ENCODE measurements at regions not wholly inside any gene's neighbourhood (a gene's known extent, or its start where the extent isn't known, plus 50 kb on each side); places are given as distances from the start of the nearest gene placed in this dataset.

- no peak for DNase-seq
Measured at GRCh38 chr4:116397714-116398113, 687.7 kb downstream of the TRAM1L1 start.

GRCh38 chr4:116397291-116397690 is 688.1 kb downstream of the TRAM1L1 start:
- DNase-seq, result no peak

GRCh38 chr4:116395408-116395807 is 690.0 kb downstream of the TRAM1L1 start:
- no peak for DNase-seq

GRCh38 chr4:116391020-116391419 is 694.4 kb downstream of the TRAM1L1 start:
- no peak for DNase-seq

- DNase-seq, result no peak
Measured at GRCh38 chr4:116389139-116389538, 696.2 kb downstream of the TRAM1L1 start.

DNA sequence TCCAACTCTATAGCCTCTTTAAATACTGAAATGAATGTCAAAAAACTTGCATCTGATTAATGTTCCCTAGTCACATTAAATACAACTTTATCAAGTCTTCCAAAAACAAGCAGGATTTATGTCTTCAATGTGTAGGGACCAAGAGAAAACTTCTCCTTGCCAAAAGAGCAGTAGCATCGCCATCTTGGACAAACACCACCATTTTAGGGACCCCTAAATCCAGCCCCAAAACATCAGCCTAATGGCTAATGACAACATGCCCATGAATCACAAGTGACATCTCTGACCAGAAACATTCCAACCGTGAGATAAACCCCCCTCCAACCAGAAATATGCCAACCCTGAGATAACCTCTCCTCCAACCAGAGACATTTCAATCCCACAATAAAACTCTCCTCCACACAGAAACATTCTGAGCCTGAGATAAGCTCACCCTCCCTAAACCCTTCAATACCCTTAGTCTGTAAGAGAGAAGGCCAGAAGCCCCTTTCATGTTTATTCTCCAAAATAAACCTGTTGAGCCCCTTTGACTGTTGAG is 697.4 kb downstream of the TRAM1L1 start:
- no peak for DNase-seq

GRCh38 chr4:116386856-116387255 is 698.5 kb downstream of the TRAM1L1 start:
- peak; percentile 9 for DNase-seq

DNA sequence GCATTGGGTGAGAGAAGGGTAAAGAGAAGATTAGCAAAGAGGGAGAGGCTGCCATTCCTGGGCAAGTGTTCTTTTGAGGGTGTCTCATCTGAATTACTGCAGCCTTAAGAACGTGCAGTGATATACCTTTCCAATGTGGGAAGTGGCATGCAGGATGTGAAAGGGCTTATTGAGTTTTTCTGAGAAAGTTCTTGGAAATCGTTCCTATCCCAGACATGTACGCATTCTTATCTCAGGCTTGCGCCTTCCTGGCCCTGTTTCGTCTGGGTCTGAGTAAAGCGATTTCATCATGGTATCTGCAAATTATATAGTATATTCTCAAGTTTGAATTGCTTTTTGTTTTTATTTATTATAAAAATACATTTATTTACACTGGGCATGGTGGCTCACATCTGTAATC is 699.8 kb downstream of the TRAM1L1 start:
- DNase-seq, result no peak

GRCh38 chr4:116374815-116375214 is 710.6 kb downstream of the TRAM1L1 start:
- no peak for DNase-seq

DNA sequence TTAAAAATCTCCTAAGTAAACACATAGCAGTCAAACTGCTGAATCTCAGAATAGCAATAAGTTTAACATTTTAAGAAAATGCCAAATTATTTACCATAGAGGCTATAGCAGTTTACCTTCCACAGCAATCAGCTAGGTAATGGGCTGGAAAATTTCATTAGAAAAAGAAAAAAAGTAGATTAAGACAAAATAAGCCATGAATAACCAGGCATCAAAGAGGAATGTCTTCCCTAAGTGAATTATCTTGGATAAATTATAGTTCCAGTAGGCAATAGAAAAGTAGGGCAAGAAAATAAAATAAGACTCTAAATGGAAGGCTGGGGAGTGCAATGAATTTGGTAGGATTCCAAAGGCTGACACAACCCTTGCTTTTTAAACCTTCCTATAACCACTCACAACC is 722.8 kb downstream of the TRAM1L1 start:
- DNase-seq, result no peak

DNA sequence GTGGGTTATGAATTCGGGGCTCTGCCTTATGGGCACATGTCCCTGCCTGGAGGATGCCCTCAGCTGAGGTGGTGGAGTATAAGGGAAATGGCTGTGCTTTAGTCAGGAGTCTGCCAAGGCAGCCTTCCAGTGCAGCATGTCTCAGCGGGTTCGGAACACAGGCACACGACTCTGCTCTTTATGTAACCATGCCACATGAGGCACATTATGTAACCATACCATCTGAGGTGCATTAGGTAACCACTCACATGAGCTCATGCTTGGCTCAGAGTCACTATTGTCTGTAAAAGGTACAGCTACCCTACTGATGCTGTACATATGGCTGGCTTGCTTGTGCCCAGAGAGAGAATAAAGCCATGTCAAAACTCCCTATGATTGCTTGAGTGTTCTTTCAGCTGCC is 723.6 kb downstream of the TRAM1L1 start:
- no peak for DNase-seq

GRCh38 chr4:116358633-116359222 is 726.6 kb downstream of the TRAM1L1 start:
- peak; percentile 73 for DNase-seq

- DNase-seq, result peak; percentile 12
Measured at GRCh38 chr4:116357758-116358157, 727.6 kb downstream of the TRAM1L1 start.

DNA sequence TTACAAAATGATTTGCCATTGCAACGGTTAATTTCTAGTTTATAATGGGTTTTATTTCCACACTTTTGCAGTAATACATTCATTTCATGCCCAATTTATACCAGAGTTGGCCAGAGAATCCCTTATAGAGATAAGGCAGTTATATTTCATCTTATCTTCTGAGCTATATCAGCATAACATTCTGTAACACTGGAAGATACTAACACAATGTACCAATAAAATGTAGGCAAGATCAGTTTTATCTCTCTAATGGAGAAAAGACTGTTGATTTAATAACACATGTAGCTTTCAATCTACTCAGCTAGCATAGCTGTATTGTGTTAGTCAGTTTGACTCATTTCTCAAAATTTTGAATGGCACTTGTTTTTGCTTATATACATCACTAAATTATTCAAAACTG is 738.6 kb downstream of the TRAM1L1 start:
- DNase-seq, result no peak

DNA sequence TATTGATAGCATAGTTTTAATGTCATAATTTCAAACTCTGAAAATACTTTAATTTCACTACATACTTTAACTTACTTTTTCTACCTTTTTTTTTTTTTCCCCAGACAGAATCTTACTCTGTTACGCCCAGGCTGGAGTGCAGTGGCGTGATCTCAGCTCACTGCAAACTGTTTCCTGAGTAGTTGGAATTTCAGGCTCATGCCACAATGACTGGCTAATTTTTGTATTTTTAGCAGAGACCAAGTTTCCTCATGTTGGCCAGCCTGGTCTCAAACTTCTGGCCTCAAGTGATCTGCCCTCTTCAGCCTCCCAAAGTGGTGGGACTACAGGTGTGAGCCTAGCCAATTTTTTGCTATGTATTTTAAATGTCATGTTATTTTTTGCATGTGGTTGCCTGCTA is 741.6 kb downstream of the TRAM1L1 start:
- DNase-seq, result no peak

GRCh38 chr4:116342143-116342542 is 743.2 kb downstream of the TRAM1L1 start:
- DNase-seq, result no peak

- DNase-seq, result no peak
Measured at GRCh38 chr4:116332508-116332907, 752.9 kb downstream of the TRAM1L1 start.

- no peak for DNase-seq
Measured at GRCh38 chr4:116328261-116328860, 757.0 kb downstream of the TRAM1L1 start.

DNA sequence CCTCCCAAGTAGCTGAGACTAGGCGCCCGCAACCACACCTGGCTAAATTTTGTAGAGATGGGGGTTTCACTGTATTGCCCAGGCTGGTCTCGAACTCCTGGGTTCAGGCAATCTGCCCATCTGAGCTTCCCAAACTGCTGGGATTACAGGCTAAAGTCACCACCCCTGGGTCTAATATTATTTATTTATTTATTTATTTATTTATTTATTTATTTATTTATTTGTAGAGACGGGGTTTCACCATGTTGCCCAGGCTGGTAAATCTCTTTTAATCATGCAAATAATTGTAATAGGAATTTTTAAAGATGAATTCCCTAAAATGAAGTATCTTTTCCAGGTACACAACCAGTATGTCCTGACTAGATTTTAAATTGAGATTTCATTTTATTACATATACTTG is 761.8 kb downstream of the TRAM1L1 start:
- DNase-seq, result no peak

- no peak for DNase-seq
Measured at GRCh38 chr4:116321471-116321870, 763.9 kb downstream of the TRAM1L1 start.

DNA sequence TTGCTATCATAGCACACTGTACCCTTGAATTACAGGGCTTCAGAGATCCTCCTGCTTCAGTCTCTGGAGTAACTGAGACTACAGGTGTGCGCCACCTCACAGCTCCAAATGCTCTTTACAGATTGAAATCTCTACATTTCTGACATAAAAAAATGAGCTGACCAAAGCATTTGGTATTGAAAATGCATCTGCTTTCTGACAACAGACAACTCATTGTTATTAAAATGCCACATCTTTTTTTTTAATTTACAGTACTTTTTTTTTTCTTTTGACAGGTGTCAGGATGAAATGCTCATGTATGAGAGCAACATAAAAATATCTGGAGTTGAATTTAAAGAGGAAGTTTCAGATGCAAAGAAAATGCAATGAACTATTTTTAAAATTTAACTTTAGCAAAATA is 764.5 kb downstream of the TRAM1L1 start:
- no peak for DNase-seq

DNA sequence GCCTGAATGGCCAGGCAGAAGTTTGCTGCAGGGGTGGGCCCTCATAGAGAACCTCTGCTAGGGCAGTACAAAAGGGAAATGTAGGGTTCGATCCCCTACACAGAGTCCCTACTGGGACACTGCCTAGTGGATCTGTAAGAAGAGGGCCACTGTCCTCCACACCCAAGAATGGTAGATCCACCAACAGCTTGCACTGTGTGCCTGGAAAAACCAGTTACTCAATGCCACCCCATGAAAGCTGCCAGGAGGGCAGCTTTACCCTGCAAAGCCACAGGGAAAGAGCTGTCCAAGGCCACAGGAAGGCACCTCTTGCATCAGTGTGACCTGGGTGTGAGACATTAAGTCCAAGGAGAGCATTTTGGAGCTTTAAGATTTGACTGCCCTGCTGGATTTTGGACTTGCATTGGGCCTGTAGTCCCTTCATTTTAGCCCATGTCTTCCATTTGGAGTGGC is 781.6 kb downstream of the TRAM1L1 start:
- DNase-seq, result no peak

DNA sequence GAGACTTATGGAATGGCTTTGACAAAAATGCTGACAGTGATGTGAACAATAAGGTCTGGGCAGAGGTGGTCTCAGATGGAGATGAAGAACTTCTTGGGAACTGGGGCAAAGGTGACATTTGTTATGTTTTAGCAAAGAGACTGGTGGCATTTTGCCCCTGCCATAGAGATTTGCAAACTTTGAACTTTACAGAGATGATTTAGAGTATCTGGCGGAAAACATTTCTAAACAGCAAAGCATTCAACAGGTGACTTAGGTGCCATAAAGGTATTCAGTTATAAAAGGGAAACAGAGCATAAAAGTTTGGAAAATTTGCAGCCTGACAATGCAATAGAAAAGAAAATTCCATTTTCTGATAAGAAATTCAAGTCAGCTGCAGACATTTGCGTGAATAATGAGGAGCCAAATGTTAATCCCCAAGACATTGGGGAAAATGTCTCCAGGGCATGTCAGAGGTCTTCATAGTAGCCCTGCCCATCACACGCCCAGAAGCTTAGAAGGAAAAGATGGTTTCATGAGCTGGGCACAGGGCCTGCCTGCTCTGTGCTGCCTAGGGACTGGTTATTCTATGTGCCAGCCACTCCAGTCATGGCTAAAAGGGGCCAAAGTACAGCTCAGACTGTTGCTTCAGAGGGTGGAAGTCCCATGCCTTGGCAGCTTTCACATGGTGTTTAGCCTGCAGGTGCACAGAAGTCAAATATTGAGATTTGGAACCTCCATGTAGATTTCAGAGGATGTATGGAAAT is 782.2 kb downstream of the TRAM1L1 start:
- no peak for DNase-seq

- DNase-seq, result no peak
Measured at GRCh38 chr4:116275006-116275405, 810.4 kb downstream of the TRAM1L1 start.
